ENCODE measurements at regions not wholly inside any gene's neighbourhood (a gene's known extent, or its start where the extent isn't known, plus 50 kb on each side); places are given as distances from the start of the nearest gene placed in this dataset.

DNA sequence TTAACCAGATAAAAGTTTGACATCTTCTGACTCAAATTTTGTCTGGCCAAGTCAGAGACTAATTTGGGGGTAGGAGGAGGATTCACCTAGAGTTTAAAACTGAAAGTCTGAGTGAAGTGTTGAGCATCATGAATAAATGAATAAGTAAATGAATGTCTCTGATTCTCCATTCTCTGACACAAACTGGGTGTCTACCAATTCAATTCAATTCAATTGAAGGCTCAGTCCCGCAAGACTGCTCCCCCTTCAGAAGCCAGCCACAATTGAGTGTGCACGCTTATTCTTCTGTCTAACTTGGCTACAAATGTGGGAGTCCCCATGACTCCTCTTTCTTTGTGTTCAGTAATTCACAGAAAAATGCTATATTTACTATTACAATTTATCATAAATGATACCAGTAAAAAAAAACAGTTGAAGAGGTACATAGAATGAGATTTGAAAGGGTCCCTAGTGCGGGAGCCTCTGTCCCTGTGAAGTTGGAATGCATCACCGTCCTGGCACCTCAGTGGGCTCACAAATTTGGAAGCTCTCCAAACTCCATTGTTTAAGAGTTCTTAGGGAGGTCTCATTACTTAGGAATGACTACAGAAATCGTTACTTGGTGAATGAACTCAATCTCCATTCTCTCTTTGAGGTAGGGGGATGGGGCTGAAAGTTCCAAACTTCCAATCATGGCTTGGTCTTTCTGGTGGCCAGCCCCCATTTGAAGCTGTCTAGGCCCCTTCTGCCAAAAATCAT is 243.7 kb upstream of the PHYHIPL start:
- DNase-seq (ENCODE audit: low read depth): no peak

DNA sequence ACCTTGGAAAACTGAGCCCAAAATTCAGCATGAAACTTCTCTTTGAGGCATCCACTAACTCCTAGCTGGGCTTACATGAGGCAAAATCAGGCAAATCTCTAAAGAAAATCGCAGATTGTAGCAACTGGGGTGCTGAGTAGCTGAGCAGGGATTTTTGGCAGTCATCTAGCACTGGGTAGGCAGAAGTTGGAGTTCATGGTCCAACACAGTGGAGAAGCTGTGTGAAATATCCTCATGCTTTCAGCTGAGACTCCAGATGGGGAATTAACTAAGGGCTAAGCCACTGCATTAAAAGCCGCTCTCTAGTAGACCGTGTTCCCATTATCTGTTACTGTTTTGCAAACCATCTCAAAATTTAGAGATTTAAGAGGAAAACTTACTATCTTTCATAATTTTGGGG is 240.1 kb upstream of the PHYHIPL start:
- DNase-seq (ENCODE audit: low read depth): no peak

DNA sequence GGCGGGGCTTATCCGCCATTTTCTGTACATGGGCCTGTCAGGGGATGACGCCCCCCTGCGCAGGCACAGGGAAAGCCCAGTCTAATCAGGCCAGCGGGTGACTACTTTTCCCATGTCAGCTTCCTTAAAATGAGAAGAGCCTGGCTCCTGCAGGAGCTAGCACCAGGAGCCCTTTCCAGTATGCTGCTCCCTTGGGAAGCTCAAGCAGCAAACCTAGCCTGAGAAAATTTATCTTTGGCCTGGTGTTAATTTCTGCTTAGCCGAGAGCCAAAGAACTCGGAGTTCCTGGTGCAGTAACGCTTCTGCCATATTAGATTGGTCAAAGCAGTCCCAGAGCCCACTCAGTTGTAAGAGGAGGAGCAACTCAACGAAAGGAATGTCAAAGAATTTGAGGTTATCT is 239.0 kb upstream of the PHYHIPL start:
- no peak for DNase-seq (ENCODE audit: low read depth)

DNA sequence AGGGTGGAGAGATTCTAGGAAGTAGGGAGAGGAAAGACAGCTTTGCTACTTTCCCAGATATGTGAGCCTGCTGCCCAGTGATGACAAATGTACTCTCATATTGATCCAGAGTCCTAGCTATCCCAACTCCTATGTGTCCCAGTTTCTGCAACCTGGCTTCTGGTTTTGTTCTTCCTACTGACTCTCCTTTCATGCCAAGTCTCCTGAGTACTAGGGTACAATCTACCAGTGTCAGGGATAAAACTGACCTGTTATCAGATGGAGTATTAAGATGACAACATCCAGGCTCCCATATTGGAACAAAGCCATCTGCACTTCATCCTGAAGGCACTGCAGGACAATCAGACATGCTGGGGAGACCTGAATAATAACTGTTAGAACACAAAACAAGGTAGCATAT is 233.7 kb upstream of the PHYHIPL start:
- no peak for DNase-seq (ENCODE audit: low read depth)

DNA sequence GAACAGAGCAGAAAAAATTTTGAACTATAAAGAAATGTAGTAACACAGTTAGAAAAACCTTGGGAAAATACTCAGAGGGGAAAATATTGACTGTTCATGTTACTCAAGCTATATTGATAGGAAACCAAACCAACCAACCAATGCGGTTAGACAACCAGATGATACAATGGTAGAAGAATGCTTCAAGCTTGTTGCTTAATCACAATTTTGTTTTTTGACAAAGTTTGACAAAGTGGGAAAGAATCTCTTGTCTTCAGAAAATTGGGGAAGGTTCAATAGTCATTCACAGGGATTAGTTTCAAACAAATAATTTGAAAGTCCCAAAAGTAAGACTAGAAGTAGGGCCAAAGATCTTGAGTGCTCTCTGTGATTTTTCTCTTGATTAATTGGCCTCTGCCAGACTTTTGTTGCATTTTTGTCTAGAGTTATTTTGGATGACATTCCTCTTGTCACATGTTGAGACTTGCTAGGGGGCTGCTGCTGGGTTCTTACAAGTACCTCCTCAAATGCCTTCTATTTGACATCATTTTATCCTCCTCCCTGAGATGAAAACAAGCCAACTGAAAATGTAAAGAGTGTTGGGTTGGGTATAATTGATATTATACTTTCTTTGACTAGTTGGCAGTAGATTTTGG is 233.1 kb upstream of the PHYHIPL start:
- DNase-seq (ENCODE audit: low read depth): peak; percentile 61

DNA sequence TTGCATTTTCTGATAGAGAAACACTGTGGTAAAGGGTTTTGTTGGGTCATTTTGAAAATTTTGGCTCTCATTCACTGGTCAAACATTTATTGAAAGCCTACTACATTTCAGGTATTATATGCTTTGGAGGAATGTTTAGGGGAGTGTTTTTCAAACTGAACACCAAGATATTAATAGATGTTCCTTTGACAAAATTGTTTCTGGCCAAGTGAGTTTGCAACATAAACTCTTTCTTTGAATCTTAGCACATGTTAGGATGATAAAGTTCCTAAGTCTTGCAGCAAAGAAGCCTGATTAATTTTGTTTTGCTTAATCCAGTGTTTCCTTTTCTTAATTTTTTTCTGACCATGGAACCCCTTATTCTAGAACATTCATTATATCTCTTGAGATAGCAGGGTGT is 232.5 kb upstream of the PHYHIPL start:
- no peak for DNase-seq (ENCODE audit: low read depth)

DNA sequence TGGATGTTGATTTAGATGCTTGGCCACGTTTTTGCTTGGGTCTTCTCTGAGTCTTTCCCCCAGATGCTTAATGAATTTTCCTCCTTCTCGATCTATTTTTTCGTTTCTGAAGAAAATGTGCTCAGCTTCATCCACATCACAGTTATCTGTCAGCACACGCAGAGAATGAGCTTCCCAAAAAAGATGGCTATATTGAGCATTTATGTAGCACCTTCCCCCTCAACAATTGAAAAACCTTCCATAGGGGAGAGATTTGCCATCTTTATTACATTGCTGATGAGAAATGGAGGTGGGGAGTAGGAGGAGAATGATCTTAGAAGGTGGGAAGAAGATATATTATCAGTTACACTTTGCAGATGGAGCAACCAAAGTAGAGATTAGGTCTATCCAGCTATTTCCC is 228.1 kb upstream of the PHYHIPL start:
- DNase-seq (ENCODE audit: low read depth): no peak

DNA sequence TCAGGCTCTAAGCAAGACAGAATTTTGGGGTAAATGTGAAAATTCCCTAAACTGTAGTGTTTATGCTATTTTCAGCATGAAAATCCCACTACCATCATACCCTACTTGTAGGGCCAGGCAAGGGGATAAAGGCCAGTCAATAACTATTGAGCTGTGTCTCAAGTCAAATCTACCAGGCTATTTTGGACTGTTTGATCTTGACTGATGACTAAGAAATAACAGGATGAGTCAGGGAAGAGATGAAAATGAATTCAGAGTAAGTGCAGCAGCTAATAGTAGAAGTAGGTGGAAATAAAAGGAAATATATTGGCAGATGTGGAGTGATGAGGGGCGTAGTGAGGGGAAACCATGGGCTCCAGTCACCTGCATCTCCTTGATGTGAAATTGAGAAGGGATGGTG is 225.8 kb upstream of the PHYHIPL start:
- DNase-seq (ENCODE audit: low read depth): peak; percentile 43

DNA sequence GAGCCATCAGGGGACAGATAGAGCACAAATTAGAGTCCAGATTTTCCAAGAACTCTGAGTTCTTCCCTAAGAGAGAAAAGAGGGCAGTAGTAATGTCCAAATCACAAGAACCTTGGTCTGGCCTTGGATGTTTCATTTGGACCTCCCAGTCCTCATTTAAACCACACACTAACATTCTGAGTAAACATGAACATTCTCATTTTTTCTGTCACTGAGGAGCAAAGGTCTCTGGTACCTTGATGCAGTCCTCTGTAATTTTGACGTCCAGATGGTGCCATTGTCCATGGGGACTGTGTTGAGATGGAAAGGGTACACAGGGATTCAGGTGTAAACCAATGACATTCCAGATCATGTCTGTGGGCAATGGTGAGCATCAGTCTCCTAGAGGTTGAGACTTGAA is 225.4 kb upstream of the PHYHIPL start:
- DNase-seq (ENCODE audit: low read depth): no peak

DNA sequence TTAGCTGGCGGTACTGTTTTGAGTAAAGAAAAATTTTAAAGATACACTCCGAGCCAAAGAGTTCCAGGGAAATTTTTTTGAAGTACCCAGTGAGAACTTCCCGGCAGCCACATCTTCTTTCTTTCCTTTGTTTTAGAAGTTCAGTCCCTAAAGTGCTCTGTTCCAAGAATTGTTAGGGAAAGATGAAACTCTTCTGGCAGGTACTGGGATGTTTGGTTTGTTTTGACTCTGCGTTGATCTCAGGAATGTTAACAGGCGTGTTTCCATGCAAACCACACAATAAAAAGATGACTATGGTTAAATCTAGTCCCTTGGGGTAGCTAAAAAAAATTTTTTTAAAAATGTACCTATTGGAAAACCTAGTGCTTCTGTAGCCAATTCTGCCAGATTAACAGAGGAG is 224.7 kb upstream of the PHYHIPL start:
- peak; percentile 38 for DNase-seq (ENCODE audit: low read depth)

DNA sequence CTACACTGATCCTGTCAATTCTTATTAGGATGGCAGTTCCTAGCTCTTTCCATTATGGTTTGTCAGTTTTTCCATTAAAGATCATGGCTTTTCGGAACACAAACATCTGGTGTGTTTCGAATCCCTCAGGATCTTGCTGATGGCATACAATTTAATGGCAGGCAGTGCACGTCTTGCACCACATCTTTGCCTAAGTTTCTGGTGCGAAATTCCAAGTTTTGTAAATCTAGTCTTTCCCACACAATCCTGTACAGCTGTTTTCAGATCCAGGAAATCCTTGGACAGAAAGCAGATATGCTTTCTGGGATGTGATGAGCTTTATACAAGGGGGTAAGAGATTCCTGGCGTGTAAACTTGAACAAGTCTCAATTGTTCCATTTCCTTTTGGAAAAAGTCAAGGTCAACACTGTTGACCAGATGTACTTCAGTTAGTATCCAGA is 224.3 kb upstream of the PHYHIPL start:
- peak; percentile 31 for DNase-seq (ENCODE audit: low read depth)

DNA sequence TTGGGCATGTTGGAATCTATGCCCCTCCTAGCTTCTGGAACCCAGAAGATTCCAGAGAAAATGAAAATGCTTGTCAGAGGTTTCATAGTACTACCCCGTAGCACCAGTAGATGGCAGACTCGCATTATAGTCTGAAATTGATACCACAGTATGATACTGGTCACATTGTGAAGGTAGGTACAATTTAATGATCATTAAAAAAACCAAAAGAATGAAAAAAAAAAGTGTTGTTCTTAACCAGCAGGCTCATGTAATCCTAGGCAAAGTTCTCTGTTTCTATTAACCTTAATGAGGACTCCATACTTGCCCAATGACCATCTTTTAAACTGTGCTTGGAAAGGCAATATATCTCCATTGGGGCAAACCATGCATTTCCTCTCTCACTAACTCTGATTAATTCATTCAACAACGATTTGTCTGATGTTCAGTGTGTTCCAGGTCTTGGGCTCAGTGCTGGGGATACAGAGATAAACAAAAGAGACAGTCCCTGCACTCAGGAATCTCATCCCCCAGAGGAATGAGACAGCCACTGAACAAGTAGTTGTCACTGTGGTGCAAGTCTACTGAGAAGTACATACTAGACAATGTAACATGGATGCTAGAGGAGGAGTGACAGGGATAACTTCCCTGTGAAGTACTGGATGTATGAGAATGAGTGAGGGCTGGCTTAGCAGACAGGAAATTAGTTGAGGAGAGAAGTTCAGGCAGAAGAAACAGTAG is 223.5 kb upstream of the PHYHIPL start:
- DNase-seq (ENCODE audit: low read depth): peak; percentile 27

DNA sequence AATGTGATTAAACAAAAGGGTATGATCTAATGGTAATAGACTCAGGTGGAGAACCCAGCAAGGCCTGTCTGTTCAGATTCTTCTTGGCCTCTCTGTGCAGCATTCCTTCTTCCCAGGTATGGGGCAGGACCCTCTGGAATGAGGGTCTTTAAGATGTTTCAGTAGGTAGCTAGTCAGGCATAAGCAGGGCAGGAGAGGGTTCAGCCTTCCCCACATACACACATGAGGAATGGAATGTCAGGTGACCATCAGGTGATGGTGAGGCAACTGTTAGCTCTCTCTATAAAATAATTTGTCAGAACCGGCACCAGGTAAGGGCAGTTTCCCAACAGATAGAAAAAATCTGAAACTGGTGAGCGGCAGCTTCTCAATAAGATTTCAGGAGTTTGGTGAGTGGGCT is 222.3 kb upstream of the PHYHIPL start:
- DNase-seq (ENCODE audit: low read depth): no peak

DNA sequence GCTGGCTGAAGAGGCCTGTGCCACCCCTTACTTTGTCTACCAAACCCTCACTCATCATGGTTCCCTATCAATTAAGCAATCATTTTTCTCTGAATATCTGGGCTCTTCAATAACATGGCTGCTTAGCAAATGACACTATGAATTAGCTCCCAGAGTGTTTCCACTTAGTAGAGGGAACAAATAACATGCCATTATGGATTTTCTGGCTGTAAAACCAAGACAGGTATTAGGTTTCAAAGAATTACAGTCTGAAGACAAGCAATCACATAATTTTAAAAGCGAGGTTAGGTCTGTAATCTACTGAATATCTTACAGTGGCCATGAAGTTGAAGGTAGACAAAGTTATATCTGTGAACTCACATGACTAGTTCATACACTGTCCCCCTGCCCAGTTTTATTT is 220.8 kb upstream of the PHYHIPL start:
- no peak for DNase-seq (ENCODE audit: low read depth)

DNA sequence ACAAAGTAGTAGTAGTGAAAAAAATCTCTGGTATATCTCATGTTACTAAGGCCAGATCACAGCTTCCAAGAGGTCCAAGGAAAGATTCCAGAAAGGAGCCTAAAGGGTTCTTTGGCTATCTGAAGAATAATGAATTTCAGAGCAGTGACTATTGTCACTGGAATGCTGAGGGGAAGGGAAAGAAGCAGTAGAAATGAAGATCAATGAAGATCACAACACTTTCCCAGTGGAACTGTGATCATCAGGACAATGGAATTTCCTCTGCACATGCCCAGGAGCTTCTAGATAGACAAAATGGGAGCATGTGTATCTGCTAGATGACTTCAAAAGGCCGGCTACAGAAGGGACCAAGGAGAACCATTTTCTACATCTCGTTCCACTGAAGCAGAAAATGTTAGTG is 219.5 kb upstream of the PHYHIPL start:
- DNase-seq (ENCODE audit: low read depth): no peak

DNA sequence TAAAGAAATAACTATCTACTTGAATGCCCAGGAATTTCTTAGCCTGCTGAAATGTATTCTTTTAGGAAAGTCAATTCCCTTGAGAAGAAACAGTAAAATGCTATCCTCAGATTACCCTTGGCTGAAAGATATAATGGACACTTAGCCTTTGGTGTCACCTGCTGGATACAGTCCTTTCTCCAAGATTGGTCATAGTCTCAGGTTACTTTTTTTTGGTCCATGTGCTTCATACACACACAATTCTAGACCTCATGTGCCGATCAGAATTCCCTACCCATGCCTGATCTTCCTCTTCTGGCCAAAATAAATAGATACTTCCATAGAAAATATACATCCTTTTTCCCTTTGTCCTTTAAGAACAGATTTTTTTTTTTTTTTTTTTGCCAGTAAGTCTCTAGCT is 218.9 kb upstream of the PHYHIPL start:
- DNase-seq (ENCODE audit: low read depth): no peak

DNA sequence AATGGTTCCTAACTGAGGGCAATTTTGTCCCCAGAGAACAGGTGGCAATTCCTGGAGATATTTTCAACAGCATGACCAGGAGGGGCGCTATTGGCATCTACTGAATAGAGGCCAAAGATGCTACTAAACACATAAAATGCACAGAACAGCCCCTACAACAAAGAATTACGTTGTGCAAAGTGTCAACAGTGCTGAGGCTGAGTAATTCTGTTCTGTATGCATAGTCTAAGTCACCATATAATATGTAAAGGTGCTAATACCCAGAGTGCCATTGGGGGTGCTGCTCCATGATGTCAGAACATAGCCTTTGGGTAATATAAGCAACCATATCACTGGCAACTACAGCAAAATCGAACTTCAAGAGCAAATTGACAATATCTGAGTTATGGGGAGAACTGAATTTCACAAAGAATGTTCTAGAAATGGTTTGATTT is 213.3 kb upstream of the PHYHIPL start:
- DNase-seq (ENCODE audit: low read depth): no peak

DNA sequence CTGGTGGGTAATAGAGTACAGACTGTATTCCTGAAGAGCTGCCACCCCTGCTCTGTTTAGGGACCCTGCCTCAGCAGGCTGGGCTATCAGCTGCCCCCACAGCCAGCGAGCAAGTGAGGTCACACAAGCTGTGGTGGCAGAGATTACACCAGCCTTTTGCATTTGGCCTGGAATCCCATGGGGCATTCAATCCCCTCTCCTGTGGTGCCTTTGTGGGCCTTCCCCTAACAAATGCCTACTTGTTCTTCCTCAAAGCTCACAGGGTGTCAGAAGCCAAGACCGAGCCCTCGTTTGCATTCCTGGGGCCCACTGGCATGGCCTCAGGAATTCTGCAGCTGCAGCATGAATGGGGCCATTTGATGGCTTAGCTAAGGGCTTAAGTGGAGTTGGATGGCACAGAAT is 212.7 kb upstream of the PHYHIPL start:
- no peak for DNase-seq (ENCODE audit: low read depth)

DNA sequence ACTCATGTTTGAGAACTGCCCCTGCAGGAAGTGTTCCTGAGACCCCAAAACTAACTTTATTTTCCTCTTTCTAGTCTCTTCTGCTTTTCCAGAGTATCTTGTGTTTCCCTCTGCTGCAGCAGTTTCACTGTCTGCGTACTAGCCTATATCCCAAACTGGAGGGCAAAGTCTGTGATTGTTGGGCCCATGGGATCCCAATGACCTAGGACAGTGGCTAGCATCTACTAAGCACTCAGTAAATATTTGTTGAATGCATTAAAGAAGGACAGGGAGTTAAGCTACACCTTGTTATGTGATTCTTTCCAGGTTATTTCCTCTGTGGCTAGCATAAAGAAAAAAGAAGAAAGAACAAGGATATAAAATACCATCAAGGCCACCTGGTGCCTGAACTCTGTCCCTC is 210.6 kb upstream of the PHYHIPL start:
- no peak for DNase-seq (ENCODE audit: low read depth)

DNA sequence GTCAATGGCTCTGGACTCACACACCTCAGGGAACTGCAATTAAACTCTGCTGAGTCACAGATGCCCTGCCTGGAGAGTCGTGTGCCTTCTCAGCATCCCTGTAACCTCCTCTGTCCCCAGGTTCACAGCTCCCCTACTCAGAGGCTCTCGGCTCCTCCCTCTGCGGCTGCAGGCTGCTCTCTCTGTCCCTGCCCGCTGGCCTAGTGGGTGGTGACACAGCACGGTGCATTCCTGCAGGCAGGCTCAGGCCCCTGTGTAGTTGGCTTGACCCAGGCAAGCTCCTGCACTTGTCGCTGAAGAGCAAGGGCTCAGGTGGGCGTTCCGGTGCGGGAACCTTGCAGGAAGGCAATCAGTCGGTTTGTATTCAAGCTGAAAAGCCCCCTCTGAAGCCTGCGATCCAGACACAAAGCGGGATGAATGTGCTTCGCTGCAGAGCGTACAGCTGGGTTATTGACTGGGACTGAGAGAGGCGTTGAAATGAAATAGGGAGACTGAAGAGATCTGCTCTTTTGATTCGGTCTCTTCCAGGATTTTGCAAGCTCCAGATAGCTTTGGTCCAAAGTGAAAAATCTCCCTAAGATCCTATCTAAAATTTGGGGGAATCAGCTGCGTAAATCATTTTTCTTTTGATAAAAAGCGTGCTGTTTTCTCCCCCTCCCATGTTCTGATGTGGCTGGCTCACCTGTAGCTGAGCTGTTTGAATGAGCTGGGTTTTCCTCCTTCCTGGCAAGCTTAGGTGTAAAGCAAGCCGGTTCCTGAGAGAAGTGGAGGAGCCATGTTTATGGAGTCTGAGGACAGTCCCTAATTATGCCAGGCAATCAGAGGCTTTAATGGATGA is 208.7 kb upstream of the PHYHIPL start:
- no peak for DNase-seq (ENCODE audit: low read depth)

DNA sequence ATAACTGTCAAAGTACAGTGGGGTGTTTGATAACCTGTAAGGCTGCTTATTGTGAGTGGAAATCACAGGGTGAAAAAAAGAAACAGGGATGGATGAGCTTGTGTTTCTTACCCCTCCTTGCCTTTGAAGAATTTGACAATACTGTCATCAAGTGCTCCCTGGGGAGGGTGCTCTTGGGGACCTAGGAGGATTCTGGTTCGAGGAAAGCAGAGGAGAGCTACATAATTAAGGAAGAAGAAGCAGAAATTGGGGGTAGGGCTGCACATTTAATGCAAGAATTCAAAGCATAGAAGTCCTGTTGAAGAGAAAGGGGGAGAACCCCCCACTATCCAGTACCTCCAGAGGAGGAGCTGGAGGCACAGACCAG is 208.1 kb upstream of the PHYHIPL start:
- DNase-seq (ENCODE audit: low read depth): no peak

DNA sequence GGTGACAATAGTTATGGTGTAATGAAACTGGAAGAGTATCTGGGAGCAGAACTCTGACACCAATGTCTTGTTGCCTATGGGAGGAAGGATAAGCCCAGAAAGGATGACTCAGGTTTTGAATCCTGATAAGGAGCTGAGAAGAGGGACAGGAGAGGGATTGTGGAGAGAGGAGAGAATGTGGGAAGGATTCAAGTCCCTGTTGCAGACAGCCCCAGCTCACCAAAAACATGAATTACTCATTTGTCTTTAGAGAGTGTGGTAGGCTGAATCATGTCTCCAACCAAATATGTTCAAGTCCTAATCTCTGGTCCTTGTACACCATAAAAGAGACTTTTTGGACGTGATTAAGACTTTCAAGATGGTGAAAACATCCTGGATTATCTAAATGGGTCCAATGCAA is 206.9 kb upstream of the PHYHIPL start:
- DNase-seq (ENCODE audit: low read depth): peak; percentile 23

All from stromal cell of bone marrow (primary cell).